Spleen (tissue), 11 donors: ENCODE measurements at regions not wholly inside any gene's neighbourhood (a gene's known extent, or its start where the extent isn't known, plus 50 kb on each side); places are given as distances from the start of the nearest gene placed in this dataset.

Experiments
- DNase-seq: peaks from one replicate; pipeline ENCODE4 v3.0.0-alpha.2; 2020
- H3K27ac ChIP-seq, 8 donors: fragments of 200-600 bp; sonication (generic) in 7 of 8; 1 replicate in 4 of 8; 2 replicates in 4 of 8; pipeline versions ENCODE4 v1.5.0 to v1.8.0; 2016 to 2021; ENCODE audit warnings: inconsistent platforms in 4 of 8, mild to moderate bottlenecking in 4 of 8, moderate library complexity in 1 of 8
- H3K27me3 ChIP-seq, 7 donors: fragments of 200-600 bp; sonication (generic) in 6 of 7; replicated peaks in 1 of 7; 1 replicate in 4 of 7; 2 replicates in 3 of 7; pipeline versions ENCODE4 v1.5.0 to v1.8.0; 2016 to 2021; ENCODE audit warnings: inconsistent platforms in 3 of 7, mild to moderate bottlenecking in 1 of 7
- H3K36me3 ChIP-seq, 6 donors: fragments of 200-600 bp; sonication (generic) in 5 of 6; 1 replicate in 4 of 6; 2 replicates in 2 of 6; pipeline versions ENCODE4 v1.5.0 to v1.8.0; 2016 to 2021; ENCODE audit warnings: inconsistent platforms in 2 of 6
- H3K4me1 ChIP-seq, 6 donors: fragments of 200-600 bp; sonication (generic) in 5 of 6; 1 replicate in 3 of 6; 2 replicates in 3 of 6; pipeline versions ENCODE4 v1.5.0 to v1.8.0; 2016 to 2021; ENCODE audit warnings: inconsistent platforms in 3 of 6
- H3K4me3 ChIP-seq, 8 donors: fragments of 200-600 bp; sonication (generic) in 7 of 8; 1 replicate in 4 of 8; 2 replicates in 4 of 8; pipeline versions ENCODE4 v1.5.0 to v1.8.0; 2016 to 2021; ENCODE audit warnings: inconsistent platforms in 4 of 8, mild to moderate bottlenecking in 4 of 8, moderate library complexity in 2 of 8
- H3K9me3 ChIP-seq, 8 donors: fragments of 200-600 bp; sonication (generic) in 7 of 8; 1 replicate in 4 of 8; 2 replicates in 4 of 8; pipeline versions ENCODE4 v1.5.0 to v1.8.0; 2016 to 2021; ENCODE audit warnings: inconsistent platforms in 4 of 8
- POLR2A ChIP-seq, 3 donors: fragments of 450-650 bp; IDR thresholded peaks; one replicate each; pipeline ENCODE4 v1.5.1; 2017; ENCODE audit warnings: antibody characterized with exemption in 3 of 3, mild to moderate bottlenecking in 1 of 3
- POLR2AphosphoS5 ChIP-seq, 3 donors: sonication (generic); formaldehyde crosslinking; IDR thresholded peaks; one replicate each; pipeline ENCODE4 v1.5.1; 2017; ENCODE audit warnings: antibody characterized with exemption in 3 of 3
- WGBS, 5 donors: extraction: QIAGEN DNeasy Blood & Tissue Kit in 3 of 5; methylation state at CpG; one replicate each; pipeline versions ENCODE4 v1.1.5 to v1.1.7; 2013 to 2018; 5-methylcytosine and 5-hydroxymethylcytosine counted together
- intact Hi-C: fragments of 100-400 bp; cut with DNase I; formaldehyde crosslinking; loops from one replicate; pipeline ENCODE4 v1.15.0; 2023; ENCODE audit warnings: low total_unique reads
- TF ChIP-seq, protein P1 (sequence below), 11 experiments: fragments of 200-600 bp in 7 of 11; fragments of 450-650 bp in 4 of 11; sonication (generic) in 4 of 11; IDR thresholded peaks in 8 of 11; conservative IDR thresholded peaks in 3 of 11; 1 replicate in 7 of 11; 2 replicates in 4 of 11; pipeline versions ENCODE4 v1.4.0 to v1.8.0; 2016 to 2021; ENCODE audit warnings: antibody characterized with exemption in 11 of 11, inconsistent platforms in 4 of 11, mild to moderate bottlenecking in 1 of 11
- donor health status: healthy with polysubstance abuse.
- donor health status: DM: no; HTN: no; CAD: no; lungs with moderate emphysema.
- donor health status: DM: no; HTN: no; CAD: no.
- donor health status: Bipolar disorder and iron deficiency.
- donor health status: healthy.
- donor health status: DM: no; HTN: no; CAD: no.
- donor health status: DM: yes; HTN: yes; CAD: no.

GRCh38 chr22:27198518-27199035, 541.2 kb downstream of the MIAT start:
- Histone ChIP-seq H3K27me3 (peaks cover 0 to 12% (median 0%) of the 10 kb centered on the region in 7 donors), H3K4me1 (no peaks in the 10 kb centered on the region), H3K9me3 (peaks cover 0 to 5% (median 0%) of the 10 kb centered on the region in 8 donors), H3K4me3 (no peak overlapping the region), H3K27ac (no peak overlapping the region), H3K36me3 (no peaks in the 10 kb centered on the region)
- intact Hi-C loops: no loop called here
- TF ChIP-seq, protein P1, sequence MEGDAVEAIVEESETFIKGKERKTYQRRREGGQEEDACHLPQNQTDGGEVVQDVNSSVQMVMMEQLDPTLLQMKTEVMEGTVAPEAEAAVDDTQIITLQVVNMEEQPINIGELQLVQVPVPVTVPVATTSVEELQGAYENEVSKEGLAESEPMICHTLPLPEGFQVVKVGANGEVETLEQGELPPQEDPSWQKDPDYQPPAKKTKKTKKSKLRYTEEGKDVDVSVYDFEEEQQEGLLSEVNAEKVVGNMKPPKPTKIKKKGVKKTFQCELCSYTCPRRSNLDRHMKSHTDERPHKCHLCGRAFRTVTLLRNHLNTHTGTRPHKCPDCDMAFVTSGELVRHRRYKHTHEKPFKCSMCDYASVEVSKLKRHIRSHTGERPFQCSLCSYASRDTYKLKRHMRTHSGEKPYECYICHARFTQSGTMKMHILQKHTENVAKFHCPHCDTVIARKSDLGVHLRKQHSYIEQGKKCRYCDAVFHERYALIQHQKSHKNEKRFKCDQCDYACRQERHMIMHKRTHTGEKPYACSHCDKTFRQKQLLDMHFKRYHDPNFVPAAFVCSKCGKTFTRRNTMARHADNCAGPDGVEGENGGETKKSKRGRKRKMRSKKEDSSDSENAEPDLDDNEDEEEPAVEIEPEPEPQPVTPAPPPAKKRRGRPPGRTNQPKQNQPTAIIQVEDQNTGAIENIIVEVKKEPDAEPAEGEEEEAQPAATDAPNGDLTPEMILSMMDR (IDR thresholded peaks at IDR 0.05 in 8 of 11, conservative IDR thresholded peaks at IDR 0.05 in 3 of 11): no peak
- TF ChIP-seq POLR2AphosphoS5 (IDR thresholded peaks at IDR 0.05) (no peak), POLR2A (IDR thresholded peaks at IDR 0.05) (no peak)
- no peak for DNase-seq

- WGBS, 5 donors: 54 to 73% (median 63%) methylated on average over 2 of the region's 2 CpGs
- Histone ChIP-seq H3K4me1 (no peaks in the 10 kb centered on the region), H3K4me3 (no peak overlapping the region)
Observed at GRCh38 chr22:27199354-27199753, 542.0 kb downstream of the MIAT start.

DNA sequence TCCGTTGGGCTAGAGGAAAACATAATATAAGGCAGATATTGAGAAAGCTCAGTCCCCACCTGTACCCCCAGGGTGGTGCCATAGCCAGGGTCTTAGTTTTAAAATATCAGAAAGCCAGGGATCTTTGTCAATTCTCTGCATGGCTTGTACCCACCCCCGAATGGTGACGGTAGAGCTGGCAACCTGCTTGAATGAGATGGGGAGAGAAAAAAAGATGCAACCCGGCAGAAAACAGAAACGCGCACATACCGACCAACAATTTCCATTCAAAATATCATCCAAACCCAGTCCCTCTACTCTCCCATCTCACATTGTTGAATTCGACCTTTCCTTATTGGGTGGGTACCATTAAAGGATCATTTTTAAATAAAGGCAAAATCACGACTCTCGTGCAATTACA, 543.9 kb downstream of the MIAT start:
- Histone ChIP-seq H3K4me3 (no peak overlapping the region), H3K9me3 (peaks cover 0 to 5% (median 0%) of the 10 kb centered on the region in 8 donors), H3K36me3 (no peaks in the 10 kb centered on the region), H3K4me1 (no peaks in the 10 kb centered on the region), H3K27ac (no peak overlapping the region), H3K27me3 (peaks cover 0 to 8% (median 0%) of the 10 kb centered on the region in 7 donors)
- TF ChIP-seq POLR2AphosphoS5 (IDR thresholded peaks at IDR 0.05): no peak
- TF ChIP-seq, protein P1 (IDR thresholded peaks at IDR 0.05 in 8 of 11, conservative IDR thresholded peaks at IDR 0.05 in 3 of 11): no peak
- no peak for TF ChIP-seq POLR2A (IDR thresholded peaks at IDR 0.05)
- 83 to 90% (median 88%) methylated on average over 10 of the region's 10 CpGs for WGBS, 5 donors
- intact Hi-C loops: no loop called here
- no peak for DNase-seq

More at GRCh38 chr22:27199354-27199753, 542.0 kb downstream of the MIAT start:
- H3K36me3 ChIP-seq: no peaks in the 10 kb centered on the region
- intact Hi-C loops: no loop called here
- H3K9me3 ChIP-seq: peaks cover 0 to 5% (median 0%) of the 10 kb centered on the region in 8 donors
- TF ChIP-seq POLR2AphosphoS5 (IDR thresholded peaks at IDR 0.05): no peak
- DNase-seq: no peak
- no peak overlapping the region for H3K27ac ChIP-seq
- peaks cover 0 to 12% (median 0%) of the 10 kb centered on the region in 7 donors for H3K27me3 ChIP-seq

GRCh38 chr22:27201741-27202140, 544.4 kb downstream of the MIAT start:
- 81 to 91% (median 86%) methylated on average over 3 of the region's 3 CpGs for WGBS, 5 donors

More at GRCh38 chr22:27201741-27202140, 544.4 kb downstream of the MIAT start:
- peaks cover 0 to 11% (median 0%) of the 10 kb centered on the region in 7 donors for H3K27me3 ChIP-seq
- H3K4me3 ChIP-seq: no peak overlapping the region
- intact Hi-C loops: no loop called here
- no peak overlapping the region for H3K27ac ChIP-seq
- no peaks in the 10 kb centered on the region for H3K4me1 ChIP-seq
- TF ChIP-seq POLR2A (IDR thresholded peaks at IDR 0.05) (no peak), POLR2AphosphoS5 (IDR thresholded peaks at IDR 0.05) (no peak)
- TF ChIP-seq, protein P1 (IDR thresholded peaks at IDR 0.05 in 8 of 11, conservative IDR thresholded peaks at IDR 0.05 in 3 of 11): no peak
- no peak for DNase-seq
- H3K9me3 ChIP-seq: peaks cover 0 to 5% (median 0%) of the 10 kb centered on the region in 8 donors
- H3K36me3 ChIP-seq: no peaks in the 10 kb centered on the region
